Bronchial epithelial cell (primary cell): ENCODE measurements at regions not wholly inside any gene's neighbourhood (a gene's known extent, or its start where the extent isn't known, plus 50 kb on each side); places are given as distances from the start of the nearest gene placed in this dataset.
"Not testable (repeated sequence)": the region's sequence is repeated elsewhere in the genome, so short reads cannot be mapped to it uniquely, and the experiment has no call there.

Experiments
- DNase-seq: peaks from one replicate; pipeline ENCODE4 v3.0.0-alpha.2; 2010; ENCODE audit warnings: low read depth
- FAIRE-seq: peaks from 2 replicates; lab custom pipeline; 2011; peaks lifted over from hg19 to GRCh38; lab: Jason Lieb, UNC
- H3K27me3 ChIP-seq: 2 replicates; pipeline ENCODE4 v1.5.1; 2011; ENCODE audit warnings: low read length; ENCODE audit not compliant: control insufficient read depth, insufficient read depth
- H3K36me3 ChIP-seq: 2 replicates; pipeline ENCODE4 v1.5.1; 2011; ENCODE audit warnings: low read length; ENCODE audit not compliant: control insufficient read depth, insufficient read depth
- H3K4me3 ChIP-seq: 2 replicates; pipeline ENCODE4 v1.5.1; 2011; ENCODE audit warnings: mild to moderate bottlenecking, low read depth, low read length, control low read depth

GRCh38 chr10:38274879-38275278, 180.7 kb downstream of the ZNF37A start:
- not testable (repeated sequence) for H3K27me3 ChIP-seq, FAIRE-seq, DNase-seq, H3K36me3 ChIP-seq, H3K4me3 ChIP-seq

DNA sequence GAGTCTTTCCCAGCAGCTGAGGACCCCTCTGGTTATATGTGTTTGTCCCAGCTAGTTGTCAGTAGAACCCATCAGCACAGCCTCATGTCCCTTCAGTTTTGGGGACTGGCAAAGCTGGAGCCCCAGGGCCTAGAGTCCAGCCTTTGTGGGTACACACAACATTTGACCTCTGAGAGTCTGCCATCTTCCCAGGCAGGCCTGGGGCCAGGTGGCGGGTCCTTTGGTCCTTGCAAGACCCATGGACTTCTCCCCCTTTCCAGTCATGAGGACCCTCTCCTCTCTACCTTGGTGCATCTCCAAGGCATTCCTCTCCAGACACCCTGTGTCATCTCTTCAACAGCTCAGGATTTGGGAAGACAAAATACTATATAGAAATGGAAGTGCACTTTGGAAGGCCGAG, 198.4 kb downstream of the ZNF37A start:
- H3K4me3 ChIP-seq, H3K27me3 ChIP-seq, H3K36me3 ChIP-seq, DNase-seq: not testable (repeated sequence)
- peak; percentile 47 for FAIRE-seq

GRCh38 chr10:38310111-38310510, 216.0 kb downstream of the ZNF37A start:
- not testable (repeated sequence) for DNase-seq, H3K36me3 ChIP-seq, FAIRE-seq, H3K27me3 ChIP-seq, H3K4me3 ChIP-seq

DNA sequence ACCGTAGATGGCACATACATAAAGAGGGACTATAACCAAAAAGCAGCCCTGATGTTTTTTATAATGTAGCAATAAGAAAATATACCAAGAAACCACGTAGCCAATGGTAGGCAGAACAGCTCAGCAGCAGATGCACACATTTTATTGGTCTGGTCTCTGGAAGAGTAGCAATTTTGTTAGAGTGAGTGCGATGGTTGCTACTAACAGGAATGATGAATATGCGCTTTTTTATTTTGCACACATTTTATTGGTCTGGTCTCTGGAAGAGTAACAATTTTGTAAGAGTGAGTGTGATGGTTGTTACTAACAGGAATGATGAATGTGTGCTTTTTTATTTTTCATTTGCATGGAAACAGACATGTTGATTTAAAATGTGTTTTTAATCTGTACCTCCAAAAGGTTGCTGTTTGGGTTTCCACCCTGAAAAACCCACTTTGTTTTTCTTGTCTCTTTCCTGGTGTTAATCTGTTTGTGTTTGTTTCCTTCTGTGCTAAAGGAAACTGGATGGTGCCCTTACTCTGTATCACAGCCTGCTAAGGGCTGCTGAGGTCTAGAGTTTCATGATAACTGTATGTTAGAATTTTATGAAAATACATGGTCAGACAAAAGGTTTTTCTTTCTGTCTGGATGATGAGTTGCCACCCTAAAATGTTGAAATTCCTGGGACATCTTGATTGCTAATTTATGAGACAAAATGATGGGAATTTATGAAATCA, 221.1 kb downstream of the ZNF37A start:
- not testable (repeated sequence) for H3K27me3 ChIP-seq, FAIRE-seq, H3K4me3 ChIP-seq, H3K36me3 ChIP-seq, DNase-seq

- not testable (repeated sequence) for FAIRE-seq, H3K36me3 ChIP-seq
Measured at GRCh38 chr10:38321393-38321792, 227.3 kb downstream of the ZNF37A start.

DNA sequence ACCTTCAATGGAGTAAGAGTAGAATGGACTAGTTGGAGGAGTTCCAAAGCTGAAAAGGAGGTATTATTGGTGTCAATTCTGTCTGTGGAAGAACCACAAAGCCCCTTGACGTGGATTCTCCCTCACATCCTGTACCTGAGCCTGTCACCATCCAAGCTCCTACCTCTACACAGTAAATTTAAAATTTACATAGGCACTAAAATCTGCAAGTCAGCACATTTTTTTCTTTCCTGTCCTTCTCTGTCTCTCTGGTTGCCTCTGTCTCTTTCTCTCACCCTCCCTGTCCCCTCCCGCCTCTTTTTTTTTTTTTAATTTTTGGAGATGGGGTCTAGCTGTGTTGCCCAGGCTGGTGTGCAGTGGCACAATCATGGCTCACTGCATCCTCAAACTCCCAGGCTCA, 236.2 kb downstream of the ZNF37A start:
- DNase-seq, H3K4me3 ChIP-seq, FAIRE-seq, H3K27me3 ChIP-seq, H3K36me3 ChIP-seq: not testable (repeated sequence)

More at GRCh38 chr10:38321393-38321792, 227.3 kb downstream of the ZNF37A start:
- not testable (repeated sequence) for H3K27me3 ChIP-seq, H3K4me3 ChIP-seq, DNase-seq

DNA sequence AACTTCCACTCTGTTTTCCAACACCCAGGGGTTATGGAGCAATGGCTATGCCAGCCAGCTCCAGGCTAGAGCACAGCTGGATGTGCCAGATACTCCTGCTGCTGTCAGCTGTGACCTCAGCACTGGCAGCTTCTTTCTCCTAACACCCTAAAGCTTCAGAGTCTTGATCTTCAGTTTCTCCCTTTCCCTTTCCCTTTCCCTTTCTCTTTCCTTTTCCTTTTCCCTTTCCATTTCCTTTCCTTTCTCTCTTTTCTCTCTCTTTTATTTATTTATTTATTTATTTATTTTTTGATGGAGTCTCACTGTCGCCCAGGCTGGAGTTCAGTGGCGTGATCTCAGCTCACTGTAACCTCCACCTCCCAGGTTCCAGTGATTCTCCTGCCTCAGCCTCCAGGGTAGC, 237.0 kb downstream of the ZNF37A start:
- not testable (repeated sequence) for FAIRE-seq, H3K4me3 ChIP-seq, DNase-seq, H3K36me3 ChIP-seq, H3K27me3 ChIP-seq

DNA sequence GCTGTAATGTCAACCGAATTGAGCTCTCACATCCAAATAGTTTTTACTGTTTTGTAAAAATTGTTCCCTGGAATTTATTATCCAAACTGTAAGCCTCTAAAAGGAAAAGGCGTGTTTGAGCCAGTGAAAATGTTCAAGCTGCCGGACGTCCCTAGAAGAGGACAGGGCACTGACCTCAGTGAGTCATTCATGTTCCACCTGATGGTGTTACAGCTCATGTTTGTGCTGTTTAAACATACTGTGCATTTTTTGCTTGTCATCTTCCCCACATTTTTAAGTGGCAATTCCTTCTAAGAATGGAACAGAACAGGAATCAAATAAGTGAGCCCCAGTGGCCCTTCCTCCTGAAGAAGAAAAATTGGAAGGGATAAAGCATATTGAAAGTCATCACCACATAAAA, 239.6 kb downstream of the ZNF37A start:
- not testable (repeated sequence) for H3K27me3 ChIP-seq, DNase-seq, H3K36me3 ChIP-seq, H3K4me3 ChIP-seq, FAIRE-seq

GRCh38 chr10:38350645-38351044, 256.5 kb downstream of the ZNF37A start:
- FAIRE-seq, H3K27me3 ChIP-seq: not testable (repeated sequence)

DNA sequence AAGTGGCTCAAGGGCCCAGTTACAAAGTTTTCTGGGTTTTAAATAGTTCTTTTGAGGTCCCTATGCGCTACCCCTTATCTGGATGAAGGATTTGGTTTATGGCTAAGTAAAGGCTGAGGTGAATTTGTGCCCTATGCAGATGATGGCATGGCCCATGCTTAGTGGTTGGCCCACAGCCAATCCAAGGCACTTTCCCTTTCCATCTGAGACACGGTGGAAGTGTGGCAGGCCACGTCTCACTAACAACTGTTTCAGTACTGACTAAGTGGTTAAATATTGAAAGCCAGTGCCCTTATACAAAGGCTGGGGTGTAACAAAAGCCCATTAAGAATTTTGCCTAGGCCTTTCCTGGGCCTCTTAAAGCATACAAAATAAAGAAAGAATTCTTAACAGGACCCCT, 260.3 kb downstream of the ZNF37A start:
- DNase-seq, H3K36me3 ChIP-seq, FAIRE-seq, H3K27me3 ChIP-seq, H3K4me3 ChIP-seq: not testable (repeated sequence)

More at GRCh38 chr10:38350645-38351044, 256.5 kb downstream of the ZNF37A start:
- not testable (repeated sequence) for DNase-seq, H3K36me3 ChIP-seq, H3K4me3 ChIP-seq

GRCh38 chr10:38355911-38356526, 261.9 kb downstream of the ZNF37A start:
- not testable (repeated sequence) for H3K36me3 ChIP-seq, FAIRE-seq, H3K27me3 ChIP-seq
- DNase-seq, result peak; percentile 43
- peak overlapping the region; percentile 37 for H3K4me3 ChIP-seq

- H3K36me3 ChIP-seq, FAIRE-seq, H3K27me3 ChIP-seq: not testable (repeated sequence)
- peak; percentile 41 for DNase-seq
- H3K4me3 ChIP-seq, result peak overlapping the region; percentile 32
Measured at GRCh38 chr10:38356527-38356926, 262.4 kb downstream of the ZNF37A start.

- H3K4me3 ChIP-seq, FAIRE-seq: not testable (repeated sequence)
Measured at GRCh38 chr10:38362514-38362913, 268.4 kb downstream of the ZNF37A start.

GRCh38 chr10:38364073-38364472, 269.9 kb downstream of the ZNF37A start:
- not testable (repeated sequence) for FAIRE-seq, DNase-seq, H3K36me3 ChIP-seq, H3K4me3 ChIP-seq, H3K27me3 ChIP-seq

More at GRCh38 chr10:38362514-38362913, 268.4 kb downstream of the ZNF37A start:
- not testable (repeated sequence) for H3K36me3 ChIP-seq, DNase-seq, H3K27me3 ChIP-seq
